ENCODE measurements at regions not wholly inside any gene's neighbourhood (a gene's known extent, or its start where the extent isn't known, plus 50 kb on each side); places are given as distances from the start of the nearest gene placed in this dataset.

DNA sequence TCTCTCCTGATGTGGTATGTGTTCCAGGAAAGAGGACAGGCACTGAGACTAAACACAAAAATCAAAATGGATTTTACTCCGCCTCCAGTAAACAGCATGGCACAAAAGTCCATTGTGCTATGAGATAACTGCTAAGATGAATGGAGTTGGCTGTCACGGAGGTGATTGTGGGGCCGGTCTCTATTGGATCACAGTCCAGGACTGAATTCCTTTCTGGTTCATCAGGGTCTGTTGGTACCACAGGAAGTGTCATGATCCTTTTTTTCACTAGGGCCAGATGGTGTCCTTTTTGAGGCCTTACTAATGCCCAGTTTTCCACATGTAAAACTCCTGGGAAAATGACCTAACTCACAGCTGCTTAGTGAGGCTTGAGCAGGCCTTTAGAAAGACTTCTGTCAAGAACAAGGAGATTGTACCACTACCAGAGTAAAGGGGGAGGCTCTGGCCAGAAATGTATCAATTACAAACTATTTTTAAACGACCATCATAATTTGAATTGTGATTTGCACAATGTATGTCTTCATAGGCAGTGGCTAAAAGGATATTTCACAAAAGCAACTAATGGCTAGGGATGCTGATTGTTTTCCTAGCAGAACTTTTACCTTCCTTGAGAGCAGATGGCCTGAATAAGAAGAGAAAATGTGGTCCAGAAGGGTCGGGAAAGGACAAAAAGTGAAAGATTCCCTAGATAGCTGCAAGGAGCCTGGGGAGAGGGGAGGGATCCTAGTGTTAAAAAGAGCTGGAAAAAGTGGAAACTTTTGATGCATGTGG is 192.2 kb upstream of the POU3F2 start:
- no peak for TF ChIP-seq POLR2A (IDR thresholded peaks at IDR 0.05)
- no peak for TF ChIP-seq EP300 (IDR thresholded peaks at IDR 0.05)

All from gastroesophageal sphincter (tissue), 2 donors.